Dendritic cell treated with granulocyte-macrophage colony-stimulating factor and Interleukin-4, amounts not matched to agents 40 ng/mL and 50 ng/mL, for 4 days (primary cell): ENCODE measurements at regions not wholly inside any gene's neighbourhood (a gene's known extent, or its start where the extent isn't known, plus 50 kb on each side); places are given as distances from the start of the nearest gene placed in this dataset.

Source experiments
- H3K27ac Mint-ChIP-seq: one replicate; pipeline ENCODE4 v1.8.0; 2022; ENCODE audit warnings: mild to moderate bottlenecking, mixed read lengths
- H3K27me3 Mint-ChIP-seq: one replicate; pipeline ENCODE4 v1.8.0; 2022; ENCODE audit warnings: mild to moderate bottlenecking, mixed read lengths
- H3K36me3 Mint-ChIP-seq: one replicate; pipeline ENCODE4 v1.8.0; 2022; ENCODE audit warnings: low read depth, mixed read lengths
- H3K4me1 Mint-ChIP-seq: one replicate; pipeline ENCODE4 v1.8.0; 2022; ENCODE audit warnings: low read depth, mixed read lengths
- H3K4me3 Mint-ChIP-seq: one replicate; pipeline ENCODE4 v1.8.0; 2022; ENCODE audit warnings: mild to moderate bottlenecking, moderate library complexity, mixed read lengths
- H3K9me3 Mint-ChIP-seq: one replicate; pipeline ENCODE4 v1.8.0; 2022; ENCODE audit warnings: mixed read lengths
- intact Hi-C: fragments of 100-400 bp; cut with micrococcal nuclease; formaldehyde crosslinking; loops from one replicate; pipeline ENCODE4 v1.15.0; 2022

DNA sequence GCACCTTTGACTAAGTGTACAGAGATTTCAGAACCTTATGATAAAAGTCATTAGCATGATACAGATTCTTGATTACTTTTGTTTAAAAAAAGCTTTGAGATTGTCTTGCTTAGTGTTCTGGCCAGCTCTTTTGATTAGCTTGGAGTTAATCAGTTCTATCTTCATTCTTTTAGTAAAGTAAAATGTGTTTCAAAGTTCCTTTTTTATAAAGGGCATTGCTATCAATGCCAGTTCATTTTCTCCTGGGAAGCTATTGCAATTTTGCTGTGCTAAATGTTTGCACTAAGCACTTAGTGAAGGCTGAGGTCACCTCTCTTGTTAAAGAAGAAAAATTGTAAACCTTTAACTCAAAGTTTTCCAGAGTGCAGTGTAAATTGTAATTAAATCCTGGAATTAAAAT is 946.7 kb upstream of the TMPRSS15 start:
- Mint-ChIP-seq H3K4me3 (no peak overlapping the region), H3K4me1 (no peaks in the 10 kb centered on the region), H3K9me3 (no peaks in the 10 kb centered on the region), H3K27me3 (no peaks in the 10 kb centered on the region), H3K36me3 (no peaks in the 10 kb centered on the region), H3K27ac (no peak overlapping the region)
- intact Hi-C loops = no loop called here

DNA sequence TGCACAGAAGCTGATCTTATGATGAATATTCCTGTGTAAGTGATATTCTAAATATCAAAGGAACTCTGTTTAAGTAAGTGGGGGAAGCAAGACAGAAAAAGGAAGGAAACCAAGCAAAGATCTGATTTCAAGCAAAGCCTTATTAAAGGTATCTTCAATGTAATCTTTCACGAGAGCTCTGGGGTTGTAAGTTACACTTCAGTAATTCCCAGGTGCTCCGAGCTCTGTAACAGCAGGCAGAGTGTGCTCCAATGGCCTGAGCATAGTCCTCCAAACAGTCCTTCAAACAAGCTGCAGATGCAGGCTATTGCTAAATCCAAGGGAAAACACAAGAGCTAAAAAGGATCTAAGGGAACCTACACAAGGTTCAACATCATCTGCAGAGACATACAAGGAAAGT is 949.7 kb upstream of the TMPRSS15 start:
- intact Hi-C loops = no loop called here
- no peak overlapping the region for H3K27ac Mint-ChIP-seq
- no peaks in the 10 kb centered on the region for H3K27me3 Mint-ChIP-seq
- H3K9me3 Mint-ChIP-seq = no peaks in the 10 kb centered on the region
- no peak overlapping the region for H3K4me3 Mint-ChIP-seq
- no peaks in the 10 kb centered on the region for H3K36me3 Mint-ChIP-seq
- H3K4me1 Mint-ChIP-seq = no peaks in the 10 kb centered on the region

DNA sequence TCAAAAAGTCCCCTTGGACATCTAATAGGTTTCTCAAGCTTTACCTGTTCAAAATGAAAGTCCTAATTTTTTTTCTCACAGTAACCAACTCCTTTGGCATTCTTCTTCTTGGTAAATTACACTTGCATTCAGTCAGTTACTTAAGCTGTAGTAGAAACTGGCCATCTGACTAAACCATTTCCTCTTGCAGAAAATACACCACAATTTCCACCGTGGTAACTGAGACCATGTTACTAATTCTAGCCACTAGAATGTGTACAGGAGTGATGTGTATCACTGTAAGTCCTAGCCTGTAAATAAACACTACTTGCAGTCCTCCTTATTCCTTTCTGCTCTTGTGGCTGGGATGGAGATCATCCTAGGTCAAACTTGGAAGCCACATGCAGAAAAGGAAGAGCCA is 965.4 kb upstream of the TMPRSS15 start:
- intact Hi-C loops = no loop called here
- Mint-ChIP-seq H3K27me3 (no peaks in the 10 kb centered on the region), H3K27ac (no peak overlapping the region), H3K4me1 (no peaks in the 10 kb centered on the region), H3K36me3 (no peaks in the 10 kb centered on the region), H3K9me3 (peaks cover 18% of the 10 kb centered on the region), H3K4me3 (no peak overlapping the region)

DNA sequence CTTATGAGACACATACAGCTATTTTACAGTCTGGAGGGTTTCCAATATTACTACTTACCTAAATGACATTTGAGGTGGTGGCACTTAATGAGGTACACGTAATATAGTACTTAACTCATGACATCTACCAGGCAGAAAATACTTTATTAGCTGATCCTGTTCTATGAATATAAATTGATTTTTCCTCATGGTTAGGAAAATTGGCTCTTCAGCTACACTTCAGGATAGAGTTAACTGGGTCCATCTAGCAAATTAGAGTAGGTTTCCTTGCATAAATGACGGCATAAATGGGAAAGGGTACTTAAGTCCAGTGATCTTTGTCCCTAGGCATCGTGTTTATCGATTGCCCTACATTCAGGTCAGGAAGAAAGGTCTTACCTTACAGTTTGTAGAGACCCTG is 988.8 kb upstream of the TMPRSS15 start:
- Mint-ChIP-seq H3K27me3 (no peaks in the 10 kb centered on the region), H3K4me3 (no peak overlapping the region), H3K9me3 (peaks cover 15% of the 10 kb centered on the region), H3K27ac (no peak overlapping the region), H3K4me1 (no peaks in the 10 kb centered on the region), H3K36me3 (no peaks in the 10 kb centered on the region)
- intact Hi-C loops = no loop called here

DNA sequence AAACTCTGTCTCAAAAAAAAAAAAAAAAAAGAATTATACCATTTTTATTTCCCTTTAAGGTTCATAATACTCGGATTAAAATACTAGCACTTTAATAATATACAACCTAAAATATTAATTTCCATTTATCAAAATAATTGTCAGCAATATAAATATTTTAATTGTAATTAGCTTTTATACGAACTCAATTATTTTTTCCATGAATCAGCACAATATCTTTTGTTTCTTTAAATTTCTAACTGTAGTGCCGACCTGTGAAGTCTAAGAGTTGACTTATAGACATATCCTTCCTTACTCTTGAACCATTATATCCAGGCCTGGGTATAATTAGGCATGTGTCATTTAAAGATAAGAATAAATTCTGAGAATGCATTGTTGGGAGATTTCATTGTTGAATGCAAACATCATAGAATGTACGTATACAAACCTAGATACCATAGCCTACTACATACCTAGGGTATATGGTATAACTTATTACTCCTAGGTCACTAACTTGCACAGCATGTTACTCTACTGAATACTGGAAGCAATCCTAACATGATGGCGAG is 996.7 kb upstream of the TMPRSS15 start:
- Mint-ChIP-seq H3K27me3 (no peaks in the 10 kb centered on the region), H3K27ac (no peak overlapping the region), H3K9me3 (peaks cover 6% of the 10 kb centered on the region), H3K4me3 (no peak overlapping the region), H3K4me1 (no peaks in the 10 kb centered on the region), H3K36me3 (no peaks in the 10 kb centered on the region)
- intact Hi-C loops = no loop called here

DNA sequence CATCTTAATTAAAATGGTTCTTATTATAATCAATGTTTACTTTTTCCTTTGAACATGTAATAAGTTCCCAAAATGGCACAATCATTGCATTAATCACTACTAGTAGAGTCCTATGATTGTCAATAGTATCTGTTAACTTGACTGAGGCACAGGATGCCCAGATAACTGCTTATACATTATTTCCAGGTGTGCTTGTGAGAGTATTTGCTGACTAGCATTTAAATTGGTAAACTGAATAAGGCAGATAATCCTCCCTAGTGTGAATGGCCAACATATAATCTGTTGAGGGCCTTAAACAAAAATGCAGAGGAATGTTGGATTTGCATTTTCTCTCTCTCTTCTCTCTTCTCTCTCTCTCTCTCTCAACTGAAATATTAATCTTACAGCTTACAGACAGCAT is 999.3 kb upstream of the TMPRSS15 start:
- H3K9me3 Mint-ChIP-seq = peaks cover 15% of the 10 kb centered on the region
- H3K4me3 Mint-ChIP-seq = no peak overlapping the region
- H3K27ac Mint-ChIP-seq = no peak overlapping the region
- H3K36me3 Mint-ChIP-seq = no peaks in the 10 kb centered on the region
- no peaks in the 10 kb centered on the region for H3K27me3 Mint-ChIP-seq
- intact Hi-C loops = no loop called here
- H3K4me1 Mint-ChIP-seq = no peaks in the 10 kb centered on the region

DNA sequence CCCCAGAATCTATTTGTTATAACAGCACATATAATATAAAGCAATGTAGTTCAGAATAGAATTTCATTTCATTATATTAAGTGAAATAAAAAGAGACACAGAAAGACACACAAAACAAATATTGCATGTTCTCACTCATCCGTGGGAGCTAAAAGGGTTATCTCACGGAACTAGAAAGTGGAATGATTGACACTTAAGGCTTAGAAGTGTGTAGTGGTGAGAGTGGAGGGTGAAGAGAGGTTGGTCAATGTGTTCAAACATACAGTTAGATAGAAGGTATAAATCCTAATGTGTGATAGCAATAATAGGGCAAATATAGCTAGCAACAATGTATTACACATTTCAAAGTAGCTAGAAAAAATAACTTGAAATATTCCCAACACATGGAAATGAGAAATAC is 1001.7 kb upstream of the TMPRSS15 start:
- intact Hi-C loops = no loop called here
- no peak overlapping the region for H3K27ac Mint-ChIP-seq
- H3K27me3 Mint-ChIP-seq = no peaks in the 10 kb centered on the region
- H3K36me3 Mint-ChIP-seq = no peaks in the 10 kb centered on the region
- no peak overlapping the region for H3K4me3 Mint-ChIP-seq
- H3K4me1 Mint-ChIP-seq = no peaks in the 10 kb centered on the region
- peaks cover 15% of the 10 kb centered on the region for H3K9me3 Mint-ChIP-seq

DNA sequence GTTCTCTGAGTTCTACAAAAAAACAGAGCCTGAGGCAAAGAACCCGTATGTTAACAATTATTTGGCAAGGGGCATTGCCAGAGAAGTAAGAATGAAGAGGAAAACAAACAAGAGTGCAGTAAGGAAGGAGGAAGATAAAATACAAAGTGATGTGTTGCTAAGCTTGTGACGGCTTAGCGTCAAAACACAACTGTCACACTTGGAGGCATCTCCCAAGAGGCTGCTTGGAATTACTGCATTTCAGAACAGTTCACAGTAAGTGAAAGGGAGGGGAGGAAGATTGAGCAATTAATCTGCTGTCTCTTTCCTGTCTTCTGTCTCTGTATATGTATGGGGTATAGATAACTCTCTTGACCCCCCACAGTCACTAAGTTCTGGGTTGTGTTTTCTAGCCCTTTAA is 1017.0 kb upstream of the TMPRSS15 start:
- H3K27ac Mint-ChIP-seq = no peak overlapping the region
- peaks cover 54% of the 10 kb centered on the region for H3K9me3 Mint-ChIP-seq
- H3K27me3 Mint-ChIP-seq = no peaks in the 10 kb centered on the region
- no peak overlapping the region for H3K4me3 Mint-ChIP-seq
- H3K36me3 Mint-ChIP-seq = no peaks in the 10 kb centered on the region
- H3K4me1 Mint-ChIP-seq = no peaks in the 10 kb centered on the region
- intact Hi-C loops = no loop called here

DNA sequence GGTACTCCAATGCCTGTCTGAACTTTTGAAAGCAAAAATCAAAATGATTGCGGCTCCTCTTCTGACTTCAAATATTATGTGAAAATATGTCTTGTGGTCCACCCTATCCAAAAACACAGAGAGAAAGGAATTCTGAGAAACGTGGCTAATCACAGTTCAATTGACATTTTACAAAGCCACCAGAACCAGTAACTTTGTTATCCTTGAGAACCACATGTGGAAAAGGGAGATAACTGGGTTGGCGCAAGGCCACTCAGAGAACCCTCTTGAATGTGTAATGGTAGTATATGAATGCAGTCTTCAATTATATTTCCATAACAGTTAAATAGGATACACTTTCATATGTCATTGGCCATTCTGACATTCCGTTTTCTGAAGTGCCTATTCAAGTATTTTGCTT is 1030.0 kb upstream of the TMPRSS15 start:
- Mint-ChIP-seq H3K27ac (no peak overlapping the region), H3K36me3 (no peaks in the 10 kb centered on the region), H3K27me3 (no peaks in the 10 kb centered on the region), H3K9me3 (peaks cover 25% of the 10 kb centered on the region), H3K4me1 (no peaks in the 10 kb centered on the region), H3K4me3 (no peak overlapping the region)
- intact Hi-C loops = no loop called here

DNA sequence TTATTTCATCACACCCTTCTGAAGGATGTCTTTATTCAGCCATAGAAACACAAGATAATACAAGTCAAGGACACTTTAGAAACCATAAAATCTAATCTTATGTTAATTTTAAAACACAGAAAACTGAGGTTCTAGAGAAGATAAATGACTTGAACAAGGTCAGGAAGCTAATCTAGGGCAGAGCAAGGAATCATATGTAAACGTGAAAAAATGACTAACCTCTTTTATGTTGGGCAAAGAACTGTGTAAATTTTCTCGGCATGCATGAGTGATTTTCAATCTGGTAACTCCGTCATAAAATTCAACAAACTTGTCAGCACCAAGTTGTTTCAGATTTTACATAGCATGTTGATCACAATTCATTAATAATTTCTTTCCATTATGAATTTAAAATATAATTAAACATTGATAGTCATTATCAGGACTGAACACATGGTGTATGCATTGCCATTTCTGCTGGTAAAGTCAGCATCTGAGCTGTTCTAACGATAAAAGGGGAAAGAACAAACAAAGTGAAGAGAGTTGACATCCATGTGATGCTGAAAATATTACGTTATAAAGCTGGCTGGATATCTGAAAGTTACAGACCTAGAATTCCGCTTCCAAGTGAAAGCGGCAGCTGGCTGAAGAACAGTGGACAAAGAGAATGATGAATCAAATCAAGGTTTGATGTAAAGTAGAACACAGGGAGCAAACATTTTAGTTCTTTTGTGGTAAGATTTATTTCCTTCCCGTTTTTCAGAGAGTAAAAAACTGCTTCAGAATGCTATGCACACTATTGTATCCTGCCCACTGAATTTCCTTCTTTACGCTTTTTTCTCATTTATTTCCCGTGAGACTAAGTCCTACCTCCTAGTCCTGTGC is 1037.4 kb upstream of the TMPRSS15 start:
- intact Hi-C loops = no loop called here
- no peaks in the 10 kb centered on the region for H3K36me3 Mint-ChIP-seq
- H3K9me3 Mint-ChIP-seq = no peaks in the 10 kb centered on the region
- no peaks in the 10 kb centered on the region for H3K4me1 Mint-ChIP-seq
- no peaks in the 10 kb centered on the region for H3K27me3 Mint-ChIP-seq
- no peak overlapping the region for H3K4me3 Mint-ChIP-seq
- H3K27ac Mint-ChIP-seq = no peak overlapping the region

DNA sequence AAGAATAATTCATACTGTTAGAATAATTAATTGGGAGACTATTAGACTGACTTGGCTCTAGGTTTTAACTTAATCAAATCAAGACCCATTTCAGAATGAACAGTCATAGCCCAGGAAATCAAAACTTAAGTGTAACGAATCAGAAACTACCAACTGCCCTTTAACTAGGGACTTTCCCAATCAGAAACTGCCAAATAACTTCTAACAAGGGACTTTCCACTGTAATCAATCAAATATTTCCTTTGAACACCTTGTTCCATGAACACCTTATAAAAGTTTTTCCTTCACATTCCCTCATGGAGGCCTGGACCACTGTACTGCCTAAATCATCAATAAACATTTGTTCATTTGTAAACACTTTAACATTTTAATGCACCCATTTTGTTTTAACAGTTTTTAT is 1054.7 kb upstream of the TMPRSS15 start:
- intact Hi-C loops = no loop called here

DNA sequence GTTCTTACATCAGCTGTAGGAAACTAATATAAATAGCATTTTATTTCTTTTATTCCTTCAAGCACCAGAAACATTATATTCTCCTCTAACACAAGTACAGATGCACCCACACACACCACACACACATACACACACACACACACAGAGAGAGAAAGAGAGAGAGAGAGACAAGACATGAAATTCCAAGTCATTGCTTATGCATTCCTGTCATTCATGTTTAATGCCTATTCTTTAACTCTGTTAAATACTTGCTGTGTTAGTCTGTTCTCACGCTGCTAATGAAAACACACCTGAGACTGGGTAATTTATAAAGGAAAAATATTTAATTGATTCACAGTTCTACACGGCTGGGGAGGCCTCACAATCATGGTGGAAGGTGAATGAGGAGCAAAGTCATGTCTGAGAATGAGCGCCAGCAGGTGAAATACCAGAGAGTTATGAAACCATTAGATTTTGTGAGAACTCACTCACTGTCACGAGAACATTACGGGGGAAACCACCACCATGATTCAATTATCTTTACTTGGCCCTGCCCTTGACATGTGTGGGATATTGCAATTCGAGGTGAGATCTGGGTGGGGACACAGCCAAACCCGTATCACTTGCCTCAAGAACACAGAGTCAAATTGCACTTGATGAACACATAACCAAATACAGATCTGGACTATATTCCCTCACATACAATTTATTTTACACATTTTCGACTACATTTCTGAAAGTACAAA is 1058.1 kb upstream of the TMPRSS15 start:
- Mint-ChIP-seq H3K27ac (no peak overlapping the region), H3K4me3 (no peak overlapping the region), H3K9me3 (peaks cover 11% of the 10 kb centered on the region), H3K27me3 (no peaks in the 10 kb centered on the region), H3K4me1 (no peaks in the 10 kb centered on the region), H3K36me3 (no peaks in the 10 kb centered on the region)
- intact Hi-C loops = no loop called here

More for the DNA sequence above, 1054.7 kb upstream of the TMPRSS15 start:
- H3K9me3 Mint-ChIP-seq = peaks cover 11% of the 10 kb centered on the region
- H3K4me1 Mint-ChIP-seq = no peaks in the 10 kb centered on the region
- H3K4me3 Mint-ChIP-seq = no peak overlapping the region
- no peaks in the 10 kb centered on the region for H3K27me3 Mint-ChIP-seq
- H3K27ac Mint-ChIP-seq = no peak overlapping the region
- H3K36me3 Mint-ChIP-seq = no peaks in the 10 kb centered on the region

DNA sequence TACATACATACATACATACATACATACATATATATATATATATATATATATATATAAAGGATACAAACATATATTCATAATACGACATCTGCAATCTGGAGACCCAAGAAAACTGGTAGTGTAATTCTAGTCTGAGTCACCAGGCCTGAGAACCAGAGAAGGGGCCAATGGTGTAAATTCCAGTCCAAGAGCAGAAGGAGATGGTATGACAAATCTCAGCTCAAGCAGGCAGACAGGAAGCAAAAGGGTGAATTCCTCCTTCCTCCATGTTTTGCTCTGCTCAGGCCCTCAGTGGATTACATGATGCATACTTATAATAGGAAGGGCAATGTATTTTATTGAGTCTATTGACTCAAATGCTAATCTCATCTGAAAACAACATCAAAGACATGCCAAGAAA is 1060.4 kb upstream of the TMPRSS15 start:
- H3K4me3 Mint-ChIP-seq = no peak overlapping the region
- no peaks in the 10 kb centered on the region for H3K36me3 Mint-ChIP-seq
- no peaks in the 10 kb centered on the region for H3K4me1 Mint-ChIP-seq
- H3K9me3 Mint-ChIP-seq = peaks cover 14% of the 10 kb centered on the region
- no peaks in the 10 kb centered on the region for H3K27me3 Mint-ChIP-seq
- H3K27ac Mint-ChIP-seq = no peak overlapping the region
- intact Hi-C loops = no loop called here

DNA sequence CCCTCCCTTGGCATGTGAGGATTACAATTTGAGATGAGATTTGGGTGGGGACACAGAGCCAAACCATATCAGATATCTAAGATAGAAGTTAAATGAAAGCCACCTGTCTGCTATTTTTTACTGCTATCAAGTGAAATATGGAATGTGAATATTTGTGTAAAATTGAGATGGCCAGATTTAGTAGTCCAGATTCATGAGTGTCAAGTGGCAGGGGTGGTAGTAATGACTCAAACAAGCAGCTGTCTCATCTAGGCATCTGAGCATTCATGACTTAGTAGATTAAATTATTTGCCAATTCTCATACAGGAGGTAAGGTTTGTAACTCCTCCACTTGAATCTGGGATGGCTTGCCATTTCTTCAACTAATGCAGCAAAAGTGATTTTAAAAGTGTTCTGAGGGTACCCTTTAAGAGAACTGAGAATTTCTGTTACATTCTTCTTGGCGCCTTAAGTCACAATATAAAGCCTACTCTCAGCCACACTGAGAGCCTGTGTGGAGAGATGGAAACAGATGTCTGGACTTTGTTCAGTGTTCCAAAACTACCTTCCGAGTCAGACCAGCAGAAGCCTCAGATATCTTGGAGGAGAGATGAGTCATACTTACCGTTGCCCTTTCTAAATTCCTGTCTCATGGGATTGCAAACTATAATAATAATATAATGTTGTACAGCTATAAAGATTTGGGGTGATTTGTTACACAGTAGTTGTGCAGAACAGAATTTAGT is 1065.6 kb upstream of the TMPRSS15 start:
- Mint-ChIP-seq H3K27me3 (no peaks in the 10 kb centered on the region), H3K9me3 (peaks cover 9% of the 10 kb centered on the region)

More for the DNA sequence above, 1065.6 kb upstream of the TMPRSS15 start:
- Mint-ChIP-seq H3K4me1 (no peaks in the 10 kb centered on the region), H3K4me3 (no peak overlapping the region), H3K27ac (no peak overlapping the region), H3K36me3 (no peaks in the 10 kb centered on the region)
- intact Hi-C loops = no loop called here
